PC-3 (cell line): ENCODE measurements at regions not wholly inside any gene's neighbourhood (a gene's known extent, or its start where the extent isn't known, plus 50 kb on each side); places are given as distances from the start of the nearest gene placed in this dataset.

Source experiments
- CTCF ChIP-seq: fragments of 300-600 bp; sonication (generic); conservative IDR thresholded peaks from 2 replicates; pipeline ENCODE4 v1.5.1; 2017; ENCODE audit warnings: antibody characterized with exemption, low read depth, mild to moderate bottlenecking, low read length
- EZH2 ChIP-seq: fragments of 300-600 bp; sonication (generic); IDR thresholded peaks from one replicate; pipeline ENCODE4 v1.6.1; 2017; ENCODE audit warnings: antibody characterized with exemption, mild to moderate bottlenecking, low read length; ENCODE audit not compliant: unreplicated experiment

GRCh38 chr6:79788756-79789155 is 157.6 kb downstream of the SH3BGRL2 start:
- TF ChIP-seq CTCF (no peak), EZH2 (no peak)
